GM21423 (cell line): ENCODE measurements at regions not wholly inside any gene's neighbourhood (a gene's known extent, or its start where the extent isn't known, plus 50 kb on each side); places are given as distances from the start of the nearest gene placed in this dataset.

Source experiments
- ATAC-seq: cut with Tn5 transposase; IDR thresholded peaks from one replicate; pipeline ENCODE4 v1.9.1; 2021; ENCODE audit warnings: mild to moderate bottlenecking, moderate library complexity; ENCODE audit not compliant: unreplicated experiment

DNA sequence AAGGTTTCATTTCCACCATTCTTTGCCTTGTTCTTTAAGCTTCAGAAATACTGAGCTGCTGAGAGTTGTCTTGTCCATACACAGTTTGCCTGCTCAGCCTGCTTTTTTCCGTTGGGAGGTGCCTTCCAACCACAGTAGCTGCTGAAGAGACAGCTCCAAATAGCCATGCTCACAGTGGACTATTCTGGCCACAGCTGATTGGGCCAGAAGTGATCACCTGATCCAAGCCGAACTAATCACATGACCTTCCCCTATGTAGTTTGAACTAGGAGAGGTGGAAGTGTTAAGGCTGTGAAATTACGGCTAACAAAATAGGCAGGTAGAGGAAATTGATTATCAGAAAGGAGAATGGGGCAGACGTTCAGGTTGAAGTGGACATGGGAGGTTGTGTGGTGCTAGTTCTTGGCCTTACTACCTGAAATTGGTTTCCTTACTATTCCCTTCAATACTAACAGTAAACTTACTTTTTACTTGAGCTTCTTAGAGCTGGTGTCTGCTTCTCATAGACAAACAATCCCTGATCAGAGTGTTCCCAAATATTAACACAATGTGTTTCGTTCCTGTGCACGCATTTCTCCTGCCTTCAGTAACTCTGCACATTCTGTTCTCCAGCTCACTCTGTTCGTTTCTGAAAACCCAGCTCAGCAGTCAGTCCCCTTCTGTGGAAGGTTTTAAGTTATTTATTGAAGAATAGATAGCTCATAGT is 136.1 kb downstream of the RWDD3 start:
- no peak for ATAC-seq

DNA sequence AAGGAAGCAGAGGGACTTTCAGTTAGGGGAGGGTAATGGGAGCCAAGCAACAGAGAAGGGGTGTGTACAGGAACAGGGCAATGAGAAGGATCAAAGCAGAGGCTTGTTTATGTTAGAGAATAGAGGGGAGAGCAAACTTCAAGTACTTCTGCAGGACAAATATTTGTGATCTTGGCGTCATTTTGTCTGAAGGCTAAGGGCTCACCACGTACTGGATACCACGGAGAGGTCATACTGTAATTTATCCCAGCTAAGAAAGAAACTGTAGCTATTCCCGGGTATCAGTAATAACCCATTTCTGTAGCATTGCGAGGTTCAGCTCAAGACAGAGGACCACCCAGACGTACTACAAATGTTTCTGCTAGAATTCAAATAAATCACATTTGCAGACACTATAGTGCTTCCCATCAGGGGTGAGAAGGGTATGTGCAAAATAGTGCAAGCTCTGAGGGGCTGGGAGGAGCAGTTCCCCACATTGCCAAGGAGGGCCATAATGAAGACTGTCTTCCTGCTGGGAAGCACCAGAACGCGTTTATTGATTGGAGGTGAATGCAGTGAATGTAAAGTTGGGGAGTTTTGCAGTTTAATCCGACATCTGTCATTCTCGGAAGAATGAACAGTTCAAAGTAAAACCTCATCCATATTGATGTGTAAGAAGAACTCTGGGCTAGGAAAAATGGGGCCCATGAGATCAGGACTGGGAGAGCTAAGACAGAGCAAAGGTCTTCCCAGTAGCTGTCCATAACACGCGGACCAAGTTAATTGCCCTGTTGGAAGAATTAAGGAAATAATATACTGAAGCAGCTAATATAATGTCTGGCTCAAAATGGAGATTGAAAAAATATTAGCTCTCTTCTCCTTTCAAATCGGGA is 136.9 kb downstream of the RWDD3 start:
- ATAC-seq, result no peak

DNA sequence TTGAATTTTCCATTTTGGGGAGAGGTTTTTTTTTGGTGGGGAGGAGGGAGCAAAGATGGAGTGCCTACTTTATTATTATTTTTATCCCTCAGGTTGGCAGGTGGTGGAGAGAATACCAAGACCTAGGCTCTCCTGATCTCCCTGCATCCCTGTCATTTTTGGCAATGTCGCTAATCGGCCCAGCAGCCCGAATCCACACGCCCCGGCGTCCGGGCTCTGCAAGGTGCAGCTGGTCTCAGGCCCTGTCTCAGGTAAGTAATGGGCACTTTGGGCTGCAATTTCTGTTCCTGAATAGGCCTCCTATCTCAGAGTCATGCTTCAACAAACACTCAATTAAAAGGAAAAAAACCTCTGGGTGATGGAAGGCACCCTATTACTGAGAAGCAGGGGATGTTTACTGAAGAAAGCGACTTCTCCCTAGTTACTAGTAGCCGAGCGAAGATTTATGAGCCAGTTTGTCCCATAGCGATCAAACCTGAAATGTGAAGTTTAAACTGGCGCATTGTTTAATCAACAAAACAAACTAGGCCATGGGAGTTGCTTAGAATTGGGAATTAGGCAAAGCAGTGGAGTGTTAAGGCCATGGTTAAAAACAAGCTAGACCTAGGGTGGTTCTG is 137.8 kb downstream of the RWDD3 start:
- ATAC-seq, result no peak

DNA sequence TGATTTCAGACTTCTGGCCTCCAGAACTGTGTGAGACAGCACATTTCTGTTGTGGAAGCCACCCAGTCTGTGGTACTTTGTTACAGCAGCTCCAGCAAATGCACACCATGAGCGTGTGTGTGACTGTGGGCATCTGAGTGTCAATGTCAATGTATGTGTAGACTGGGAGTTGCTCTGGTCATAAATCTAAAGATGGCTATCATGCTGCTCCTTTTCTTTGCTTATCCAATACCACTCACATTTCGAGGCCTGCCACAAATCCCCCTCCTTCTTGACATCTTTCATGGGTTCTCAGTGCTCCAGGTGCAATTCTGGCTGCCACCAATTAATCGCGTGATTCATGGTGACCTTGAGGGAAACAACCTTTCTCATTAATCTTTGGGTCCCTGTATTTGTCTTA is 141.2 kb downstream of the RWDD3 start:
- ATAC-seq, result no peak

DNA sequence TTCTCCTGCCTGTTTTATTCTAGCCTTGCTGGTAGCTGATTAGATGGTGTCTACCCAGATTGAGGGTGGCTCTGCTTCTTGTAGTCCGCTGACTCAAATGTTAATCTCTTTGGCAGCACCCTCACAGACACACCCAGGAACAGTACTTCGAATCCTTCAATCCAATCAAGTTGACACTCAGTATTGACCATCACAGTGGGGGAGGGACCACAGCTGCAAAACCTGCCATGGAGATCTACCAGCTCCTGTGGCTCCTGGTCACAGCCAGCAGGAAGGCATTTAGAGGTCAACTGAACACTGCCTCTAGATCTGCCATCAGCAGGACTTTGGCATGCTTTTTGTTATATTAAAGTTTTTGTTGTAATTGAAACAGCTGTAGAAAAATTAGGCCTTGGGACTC is 146.9 kb downstream of the RWDD3 start:
- no peak for ATAC-seq

DNA sequence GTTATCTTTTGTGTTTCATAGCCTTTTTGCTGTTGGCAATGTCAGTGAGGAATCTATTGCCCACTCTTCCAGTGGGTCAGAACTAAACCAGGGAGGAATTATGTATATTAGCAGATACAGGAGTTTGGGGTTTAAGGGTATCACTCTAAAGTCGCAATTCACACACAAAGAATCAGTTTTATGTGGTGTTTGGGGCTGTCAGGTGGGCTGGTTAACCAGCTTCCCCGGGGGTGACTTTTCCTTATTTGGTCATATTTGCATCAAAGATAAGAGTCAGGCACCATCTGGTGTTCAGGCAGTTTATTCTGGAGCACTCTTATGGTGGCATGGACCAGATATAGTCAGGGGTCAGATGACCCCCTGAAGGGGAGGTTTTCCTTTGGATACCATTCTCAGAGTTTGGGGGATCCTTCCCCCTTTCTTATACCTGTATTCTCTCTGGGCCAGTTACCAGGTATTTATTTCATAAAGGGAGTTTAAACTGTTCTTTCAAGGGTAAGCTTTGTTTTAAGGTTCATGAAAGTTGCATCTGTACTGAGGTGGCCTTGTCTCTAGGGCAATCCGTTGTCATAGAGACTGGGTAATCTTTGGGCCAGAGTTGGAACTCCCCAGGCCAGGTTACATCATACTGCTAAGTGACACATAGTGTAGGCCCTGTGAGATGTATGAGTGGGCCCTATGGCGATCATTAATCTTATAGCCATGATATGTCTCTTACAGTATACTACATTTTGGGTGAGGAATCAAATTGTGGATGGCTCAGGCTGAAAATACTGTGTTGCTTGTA is 148.2 kb downstream of the RWDD3 start:
- ATAC-seq, result no peak

DNA sequence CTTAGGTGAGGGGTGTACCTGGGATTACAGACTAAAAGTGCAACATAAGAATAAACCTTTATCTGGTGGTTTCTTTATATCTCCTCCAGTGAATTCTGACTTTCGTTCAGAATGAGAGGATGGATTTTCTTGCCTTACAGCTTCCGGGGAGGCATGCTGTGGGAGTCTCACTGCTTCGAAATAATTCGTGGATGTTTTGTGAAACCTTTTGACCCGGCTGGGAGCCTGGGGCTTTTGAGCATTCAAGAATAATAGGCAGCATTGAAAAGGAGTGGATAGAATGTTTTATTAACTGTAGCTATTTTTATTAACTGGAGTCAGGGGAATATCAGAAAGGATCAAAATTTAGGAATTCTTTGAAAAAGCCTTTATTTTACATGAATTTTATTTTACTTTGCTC is 149.1 kb downstream of the RWDD3 start:
- ATAC-seq, result no peak

DNA sequence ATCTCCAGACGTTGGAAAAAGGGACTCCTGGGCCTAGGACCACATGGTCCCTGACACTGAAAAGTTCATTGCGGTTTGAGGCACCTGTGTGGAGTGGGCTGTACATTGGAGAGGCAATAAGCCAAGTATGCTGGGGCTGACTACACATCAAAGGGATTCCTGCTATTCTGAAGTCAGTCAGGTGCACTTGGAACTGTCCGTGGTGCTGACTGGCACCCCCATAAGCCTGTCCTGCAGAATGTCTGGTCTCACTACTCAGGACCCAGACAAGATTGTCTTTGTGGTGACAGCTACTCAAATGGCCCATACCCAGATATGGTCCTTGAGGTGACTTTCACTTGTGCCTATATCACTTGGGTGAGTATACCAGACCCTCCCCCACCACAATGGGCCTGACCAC is 150.6 kb downstream of the RWDD3 start:
- ATAC-seq, result peak; percentile 48

DNA sequence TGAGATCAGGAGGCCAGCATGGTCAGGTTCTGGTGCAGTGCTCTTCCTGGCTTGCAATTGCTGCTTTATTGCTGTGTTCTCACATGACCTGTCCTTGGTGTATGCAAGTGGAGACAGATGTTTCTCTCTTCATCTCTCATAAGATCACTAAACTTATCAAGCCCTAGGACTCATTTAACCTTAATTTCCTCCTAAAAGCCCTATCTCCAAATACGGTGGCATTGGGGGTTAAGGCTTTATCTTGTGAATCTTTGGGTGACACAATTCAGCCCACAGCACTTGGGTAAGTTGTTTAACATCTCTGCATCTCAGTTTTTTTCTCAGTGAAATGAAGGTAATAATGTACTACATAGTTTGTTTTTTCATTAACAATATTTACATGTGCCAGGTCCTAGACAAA is 152.4 kb downstream of the RWDD3 start:
- ATAC-seq, result no peak

DNA sequence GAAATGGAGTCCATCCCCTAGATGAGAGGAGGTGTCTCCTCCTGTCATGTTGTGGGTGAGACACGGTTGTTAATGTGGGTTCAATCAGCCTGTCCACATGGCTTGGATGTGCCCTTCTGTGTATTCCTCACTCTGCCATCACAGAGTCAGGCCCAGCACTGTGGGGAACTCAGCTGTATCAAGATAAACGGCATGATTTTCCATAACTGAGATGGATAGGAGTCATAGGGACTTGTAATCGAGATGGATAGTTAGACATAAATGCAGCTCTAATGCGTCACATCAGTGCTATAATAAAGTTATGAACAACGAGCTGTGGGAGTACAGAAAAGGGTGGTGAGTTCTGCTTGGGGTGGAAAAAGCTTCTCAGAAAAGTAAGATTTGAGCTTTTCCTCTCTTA is 152.9 kb downstream of the RWDD3 start:
- no peak for ATAC-seq

DNA sequence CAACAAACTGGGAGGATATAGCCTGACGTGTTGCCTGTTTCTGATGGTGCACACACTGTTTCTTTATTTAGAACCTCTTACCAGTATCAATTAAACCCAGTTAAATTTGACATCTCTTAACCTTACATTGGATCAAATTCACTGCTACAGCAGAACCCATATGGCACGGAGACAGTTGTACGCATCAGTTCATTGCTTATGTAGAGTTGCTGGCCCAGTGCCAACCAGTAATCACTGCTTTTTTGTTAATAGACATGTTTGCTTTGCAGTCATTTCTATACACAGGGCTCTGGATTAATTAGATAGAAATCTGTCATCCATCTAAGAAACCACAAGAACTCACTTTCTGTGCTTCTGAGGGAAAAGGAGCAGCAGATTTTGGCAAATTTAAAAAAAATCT is 154.0 kb downstream of the RWDD3 start:
- no peak for ATAC-seq

DNA sequence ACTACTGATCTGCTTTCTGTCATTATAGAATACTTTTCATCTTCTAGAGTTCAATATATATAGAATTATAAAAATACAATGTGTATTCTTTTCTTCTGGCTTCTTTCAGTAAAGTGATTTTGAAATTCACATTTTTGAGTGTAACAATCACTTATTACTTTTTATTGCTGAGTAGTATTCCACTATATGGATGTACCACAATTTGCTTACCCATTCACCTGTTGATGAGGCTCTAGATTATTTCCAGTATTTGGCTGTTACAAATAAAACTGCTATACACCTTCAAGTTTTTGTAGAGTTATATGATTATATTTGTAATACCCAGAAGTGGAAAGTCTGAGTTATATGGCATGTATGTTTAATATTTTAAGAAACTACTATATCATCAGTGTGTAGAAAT is 159.4 kb downstream of the RWDD3 start:
- no peak for ATAC-seq

DNA sequence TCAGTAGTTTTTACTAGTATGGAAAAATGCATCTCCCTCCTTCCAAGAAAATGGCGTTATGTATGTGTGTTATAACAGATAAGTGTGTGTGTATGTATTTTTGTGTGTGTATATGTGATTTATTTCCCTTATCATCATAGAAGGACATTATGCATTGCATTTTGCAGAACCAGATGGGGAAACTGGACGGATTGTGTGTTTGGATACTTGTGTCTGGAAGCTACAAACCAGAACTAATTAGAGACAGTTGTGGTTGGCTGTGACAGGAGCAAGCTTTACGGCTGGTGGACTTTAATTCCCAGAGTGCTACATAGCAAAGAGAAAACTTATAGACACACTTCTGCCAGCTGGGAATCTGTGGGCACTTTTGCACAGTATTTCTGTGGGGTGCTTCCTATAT is 162.5 kb downstream of the RWDD3 start:
- ATAC-seq, result no peak

DNA sequence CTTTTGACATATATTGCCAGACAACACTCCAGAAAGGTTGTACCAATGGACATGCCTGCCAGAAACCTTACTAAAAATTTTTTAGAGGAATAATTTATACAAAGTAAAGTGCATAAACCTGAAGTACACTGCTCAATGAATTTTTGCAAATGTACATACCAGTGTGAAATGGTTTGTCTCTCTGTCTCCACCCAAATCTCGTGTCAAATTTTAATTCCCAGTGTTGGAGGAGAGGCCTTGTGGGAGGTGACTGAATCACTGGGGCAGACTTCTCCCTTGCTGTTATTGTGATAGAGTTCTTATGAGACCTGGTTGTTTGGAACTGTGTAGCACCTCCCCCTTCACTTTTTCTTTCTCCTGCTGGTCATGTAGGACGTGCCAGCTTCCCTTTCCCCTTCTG is 168.8 kb downstream of the RWDD3 start:
- no peak for ATAC-seq

DNA sequence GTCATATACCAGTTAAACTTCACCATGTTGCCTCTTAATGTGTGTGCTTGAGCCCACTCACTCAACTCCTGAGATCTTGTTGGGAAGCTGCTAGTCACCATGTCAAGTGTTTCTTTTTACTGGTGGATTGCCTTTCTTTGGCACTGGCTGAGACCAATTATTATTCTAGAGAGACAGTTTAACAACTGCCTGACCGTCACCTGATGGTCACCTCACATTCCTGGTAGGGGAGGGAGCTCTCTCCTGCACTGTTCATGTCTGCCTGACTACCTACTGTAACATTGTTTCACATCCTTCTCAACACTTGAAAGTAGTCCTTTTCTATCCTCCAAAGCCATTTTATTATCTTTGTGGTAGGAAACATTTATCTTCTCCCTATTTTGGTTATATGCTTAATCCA is 172.3 kb downstream of the RWDD3 start:
- no peak for ATAC-seq

DNA sequence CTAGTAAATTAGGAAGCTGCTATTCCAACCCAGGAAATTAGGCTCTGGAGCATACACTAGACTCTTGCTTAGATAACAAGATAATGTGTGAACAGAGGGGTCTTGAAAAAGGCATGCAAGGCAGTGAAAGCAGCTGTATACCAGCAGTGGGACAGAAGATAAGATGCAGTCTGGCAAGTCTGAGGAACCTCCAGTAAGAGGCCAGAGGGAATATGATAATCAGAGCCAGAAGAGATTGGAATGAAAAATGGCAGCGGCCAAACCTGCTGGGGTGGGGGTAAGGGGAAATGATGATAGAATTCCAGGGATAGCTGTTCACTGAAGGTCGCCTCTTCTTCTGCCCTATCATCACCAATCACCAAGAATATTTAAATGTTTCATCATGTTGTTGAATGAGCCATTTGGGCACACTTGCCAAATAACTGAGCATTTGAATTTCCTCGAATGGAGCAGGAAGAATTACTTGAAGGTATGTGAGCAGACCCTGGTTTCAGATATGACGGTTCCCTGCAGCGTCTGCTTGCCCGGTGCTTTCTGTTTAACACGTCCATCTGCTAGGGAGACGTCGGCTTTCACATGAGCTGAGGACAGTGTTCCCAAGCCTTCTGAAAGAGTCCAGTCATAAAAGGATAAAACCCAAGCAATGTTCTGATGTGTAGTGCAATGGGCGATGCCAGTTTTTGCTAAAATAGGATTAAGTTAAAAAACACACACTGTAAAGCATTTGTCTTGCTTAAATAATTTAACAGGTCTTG is 173.3 kb downstream of the RWDD3 start:
- ATAC-seq, result no peak

DNA sequence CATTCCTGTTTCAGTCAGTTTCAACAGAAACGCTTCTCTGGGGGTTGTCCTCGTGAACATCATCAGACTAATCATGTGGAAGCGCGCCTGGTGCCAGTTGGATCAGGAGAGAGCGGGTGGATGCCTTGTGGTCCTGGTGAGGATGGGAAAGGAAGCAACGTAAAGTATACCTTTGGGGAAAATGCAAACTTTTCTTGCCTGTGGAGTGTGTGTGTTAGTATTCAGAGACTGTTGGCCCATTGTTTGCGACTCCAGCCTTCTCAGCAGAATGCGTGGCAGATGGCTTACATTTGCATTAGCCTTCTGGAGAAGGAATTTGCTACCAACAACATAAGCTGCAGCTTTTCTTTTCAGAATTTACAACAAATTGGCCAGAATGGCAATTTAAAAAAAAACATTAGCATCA is 173.9 kb downstream of the RWDD3 start:
- no peak for ATAC-seq

DNA sequence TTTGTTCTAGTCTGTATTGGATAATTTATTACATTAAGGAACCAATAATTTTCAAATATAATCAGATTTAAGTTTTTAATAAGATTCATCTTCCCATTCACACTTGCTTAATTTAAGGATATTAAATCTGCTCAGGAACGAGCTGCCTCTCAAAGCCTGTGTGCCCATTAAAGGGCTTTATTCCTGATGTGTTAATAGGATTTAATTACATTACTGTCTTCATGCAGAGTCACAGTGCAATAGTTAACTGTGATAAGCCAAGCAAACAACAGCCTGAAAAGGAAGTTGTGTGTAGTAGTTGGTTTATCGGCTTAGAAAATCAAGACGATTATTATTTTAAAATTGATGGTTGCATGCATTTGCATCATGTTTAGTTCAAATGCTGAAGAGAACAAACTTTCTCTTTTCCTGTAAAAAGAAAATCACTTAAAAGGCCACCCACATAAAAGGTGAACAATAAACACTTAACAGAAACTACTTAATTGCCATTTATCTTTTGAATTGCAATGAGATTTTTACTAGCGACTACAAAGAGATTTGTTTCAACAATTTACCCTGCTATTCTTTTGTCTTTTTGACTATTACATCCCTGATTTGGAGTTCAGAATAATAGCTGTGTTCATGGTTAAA is 174.6 kb downstream of the RWDD3 start:
- ATAC-seq, result no peak

DNA sequence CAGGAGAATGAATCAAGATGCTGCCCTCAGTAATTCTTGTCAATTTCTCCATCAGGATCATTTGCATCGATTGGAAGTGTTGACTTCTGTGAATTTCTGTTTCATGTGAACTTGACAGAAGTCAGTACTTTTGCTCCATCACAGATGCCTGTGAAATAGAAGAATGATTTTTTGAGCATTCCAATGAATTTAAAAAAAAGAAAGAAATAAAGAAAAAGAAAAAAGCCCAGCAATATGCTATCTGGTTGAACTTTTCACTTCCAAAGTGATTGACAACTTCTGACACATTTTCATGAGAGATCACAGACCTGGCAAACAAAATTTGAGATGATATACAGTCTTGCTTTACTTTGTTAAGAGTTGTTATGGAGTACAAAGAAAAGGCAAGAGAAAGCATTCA is 175.3 kb downstream of the RWDD3 start:
- no peak for ATAC-seq

DNA sequence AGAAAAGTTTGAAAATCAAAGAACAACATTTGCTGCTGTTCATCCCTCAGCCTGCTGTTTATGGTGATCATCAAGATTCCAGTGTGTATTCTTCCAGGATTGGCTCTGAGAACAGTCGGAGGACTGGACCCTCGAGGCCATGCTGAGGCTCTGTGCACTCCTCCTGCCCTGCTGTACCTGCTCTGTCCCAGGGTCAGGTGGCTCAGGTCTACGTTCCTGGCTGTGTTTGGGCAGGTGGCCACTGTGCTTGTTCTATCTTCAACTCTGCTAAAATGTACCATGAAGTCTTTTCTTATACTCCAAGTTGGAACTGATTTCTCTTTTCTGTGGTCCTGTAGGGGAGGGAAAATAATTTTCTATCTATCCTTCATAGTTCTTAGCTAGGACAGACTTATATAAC is 175.9 kb downstream of the RWDD3 start:
- no peak for ATAC-seq
